Panc1 (cell line): ENCODE measurements at regions not wholly inside any gene's neighbourhood (a gene's known extent, or its start where the extent isn't known, plus 50 kb on each side); places are given as distances from the start of the nearest gene placed in this dataset.

ENCODE experiments used
- ATAC-seq: fragments of 200-7000 bp; cut with Tn5 transposase; 2 replicates; pipeline ENCODE4 v1.9.1; 2020; ENCODE audit warnings: mild to moderate bottlenecking, moderate library complexity
- BruUV-seq: library from RNA; stranded (reverse); fragments of 400-500 nt; replicated peaks from 2 replicates; lab custom pipeline; 2021; lab: Mats Ljungman, UMichigan
- CTCF ChIA-PET: fragments of 300-600 bp; sonication (Branson Sonifier 250); formaldehyde crosslinking; loops from one replicate; lab custom pipeline; 2022; ENCODE audit warnings: antibody characterized with exemption; lab: Charles Lee
- POLR2A ChIA-PET: fragments of 300-600 bp; sonication (Branson Sonifier 250); formaldehyde crosslinking; loops from one replicate; lab custom pipeline; 2022; ENCODE audit warnings: antibody characterized with exemption; lab: Charles Lee
- DNase-seq: peaks from one replicate; pipeline ENCODE4 v3.0.0-alpha.2; 2010; ENCODE audit warnings: low read depth, low spot score
- H3K27ac ChIP-seq: 2 replicates; pipeline ENCODE4 v1.5.1; 2011; ENCODE audit warnings: mild to moderate bottlenecking, low read length, inconsistent platforms
- H3K27me3 ChIP-seq: fragments of 200-500 bp; sonication (Bioruptor generic); 2 replicates; pipeline ENCODE4 v1.6.0; 2014; ENCODE audit warnings: low read length, inconsistent platforms; ENCODE audit not compliant: control insufficient read depth, insufficient read depth
- H3K36me3 ChIP-seq: fragments of 200-500 bp; sonication (Bioruptor generic); 2 replicates; pipeline ENCODE4 v1.5.1; 2014; ENCODE audit warnings: inconsistent platforms, mild to moderate bottlenecking, low read length, moderate library complexity; ENCODE audit not compliant: control insufficient read depth, insufficient read depth
- H3K4me1 ChIP-seq: 2 replicates; pipeline ENCODE4 v1.5.1; 2011; ENCODE audit warnings: inconsistent platforms, mild to moderate bottlenecking, low read length, moderate library complexity; ENCODE audit not compliant: control insufficient read depth, insufficient read depth
- H3K4me3 ChIP-seq, 2 experiments: 2 replicates each; pipeline ENCODE4 v1.5.1; 2011 to 2012; ENCODE audit warnings: low read depth in 2 of 2, low read length in 2 of 2, mild to moderate bottlenecking in 2 of 2, inconsistent platforms in 1 of 2, moderate library complexity in 1 of 2
- H3K9me3 ChIP-seq: fragments of 200-500 bp; sonication (Bioruptor generic); 2 replicates; pipeline ENCODE4 v1.5.1; 2014; ENCODE audit warnings: low read depth, mild to moderate bottlenecking, inconsistent platforms, low read length, moderate library complexity; ENCODE audit not compliant: control insufficient read depth, insufficient read depth
- CTCF ChIP-seq: fragments of 450-650 bp; IDR thresholded peaks from 2 replicates; pipeline ENCODE4 v1.5.1; 2017; ENCODE audit warnings: mild to moderate bottlenecking
- POLR2AphosphoS5 ChIP-seq: IDR thresholded peaks from 2 replicates; pipeline ENCODE4 v1.6.1; 2012; ENCODE audit warnings: mild to moderate bottlenecking, low read depth, low read length, moderate library complexity
- REST ChIP-seq, 2 experiments: IDR thresholded peaks; 2 replicates each; pipeline ENCODE4 v1.6.1; 2011 to 2012; ENCODE audit warnings: low read depth in 2 of 2, control low read depth in 1 of 2, low read length in 1 of 2, mild to moderate bottlenecking in 1 of 2, moderate library complexity in 1 of 2; ENCODE audit not compliant: insufficient read depth in 1 of 2
- SIN3A ChIP-seq: IDR thresholded peaks from 2 replicates; pipeline ENCODE4 v1.6.1; 2012; ENCODE audit warnings: low read depth, mild to moderate bottlenecking, low read length, moderate library complexity, borderline replicate concordance; ENCODE audit not compliant: insufficient read depth
- TCF7L2 ChIP-seq: IDR thresholded peaks from 2 replicates; pipeline ENCODE4 v1.6.1; 2011; ENCODE audit warnings: mild to moderate bottlenecking, low read depth, low read length, inconsistent platforms
- in situ Hi-C: cut with HindIII; loops from 2 replicates; pipeline ENCODE4 v1.10.0; 2016; ENCODE audit warnings: low sequenced_read_pairs, low pct_unique_long_range_greater_than_20kb
- intact Hi-C: fragments of 100-400 bp; cut with micrococcal nuclease; formaldehyde crosslinking; loops from one replicate; pipeline ENCODE4 v1.10.0; 2022; ENCODE audit not compliant: unreplicated experiment

GRCh38 chr13:40211586-40211968, 454.9 kb downstream of the FOXO1 start:
- Histone ChIP-seq H3K36me3 (no peaks in the 10 kb centered on the region), H3K9me3 (no peaks in the 10 kb centered on the region), H3K4me1 (no peaks in the 10 kb centered on the region), H3K4me3 (no peak overlapping the region), H3K27ac (no peak overlapping the region), H3K27me3 (no peaks in the 10 kb centered on the region)
- DNase-seq (no peak), ATAC-seq (no peak)
- ChIA-PET POLR2A (no interaction called here), CTCF (no interaction called here)
- BruUV-seq, result no TSS peak
- in situ Hi-C loops, result no loop called here
- TF ChIP-seq POLR2AphosphoS5, result no peak
- TF ChIP-seq REST (IDR thresholded peaks at IDR 0.05; ENCODE audit: insufficient read depth in 1 of 2, low read depth in 2 of 2, low read length in 1 of 2), result no peak
- no peak for TF ChIP-seq CTCF
- TF ChIP-seq SIN3A, result no peak
- TF ChIP-seq TCF7L2, result no peak
- intact Hi-C loops, result no loop called here

DNA sequence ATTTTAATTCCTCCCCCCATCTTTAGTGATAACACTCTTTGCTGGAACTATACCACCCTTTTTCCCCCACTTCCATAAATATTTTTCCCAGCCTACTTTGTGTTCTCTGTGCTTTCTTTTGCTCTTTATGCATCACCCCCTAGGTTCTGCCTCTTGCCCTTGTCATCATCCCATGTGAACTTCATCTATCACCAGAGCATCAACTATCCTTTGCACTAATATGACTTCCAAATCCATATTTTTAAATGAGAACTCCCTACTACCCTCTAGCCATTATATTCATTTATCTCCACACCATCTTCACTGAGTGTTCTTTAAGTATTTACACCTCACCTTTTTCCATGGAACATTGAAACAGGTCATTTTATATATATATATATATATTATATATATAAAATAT, 452.7 kb downstream of the FOXO1 start:
- in situ Hi-C loops, result no loop called here
- no TSS peak for BruUV-seq
- H3K9me3 ChIP-seq, result no peaks in the 10 kb centered on the region
- H3K27me3 ChIP-seq, result no peaks in the 10 kb centered on the region
- no peak for TF ChIP-seq CTCF
- TF ChIP-seq TCF7L2, result no peak
- ChIA-PET POLR2A (no interaction called here), CTCF (no interaction called here)
- H3K4me3 ChIP-seq, result no peak overlapping the region
- intact Hi-C loops, result no loop called here
- no peak for ATAC-seq
- no peaks in the 10 kb centered on the region for H3K36me3 ChIP-seq
- no peak for DNase-seq
- no peaks in the 10 kb centered on the region for H3K4me1 ChIP-seq
- no peak overlapping the region for H3K27ac ChIP-seq

DNA sequence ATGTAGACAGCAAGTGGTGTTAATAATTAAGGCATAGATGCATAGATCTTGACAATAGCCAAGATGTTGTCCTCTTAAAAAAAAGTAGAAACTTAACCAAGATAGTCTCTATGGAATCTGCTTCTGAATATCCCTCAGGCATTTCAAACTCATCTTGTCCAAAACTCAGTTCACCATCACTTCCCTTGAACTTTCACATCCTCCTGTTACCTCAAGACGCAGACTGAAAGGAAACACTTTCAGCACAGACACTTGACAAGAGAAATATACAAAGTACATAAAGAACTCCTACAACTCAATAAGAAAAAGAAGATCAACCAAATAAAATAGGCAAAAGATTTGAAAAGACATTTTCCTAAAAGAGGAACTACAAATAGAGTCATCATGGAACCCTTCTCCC, 451.1 kb downstream of the FOXO1 start:
- intact Hi-C loops (loop anchor here (5.0 kb wide), 1 partner anchor 148 kb away; no protein-coding TSS in a partner anchor), in situ Hi-C loops (no loop called here)
- H3K36me3 ChIP-seq, result no peaks in the 10 kb centered on the region
- H3K27ac ChIP-seq, result no peak overlapping the region
- no peak for DNase-seq
- no TSS peak for BruUV-seq
- H3K27me3 ChIP-seq, result no peaks in the 10 kb centered on the region
- POLR2A ChIA-PET, result no interaction called here
- CTCF ChIA-PET, result no interaction called here
- TF ChIP-seq REST (IDR thresholded peaks at IDR 0.05; ENCODE audit: insufficient read depth in 1 of 2, low read depth in 2 of 2, low read length in 1 of 2) (no peak), POLR2AphosphoS5 (no peak), TCF7L2 (no peak), SIN3A (no peak), CTCF (no peak)
- no peak for ATAC-seq
- H3K9me3 ChIP-seq, result no peaks in the 10 kb centered on the region
- no peak overlapping the region for H3K4me3 ChIP-seq
- no peaks in the 10 kb centered on the region for H3K4me1 ChIP-seq
